Suprapubic skin (tissue), 4 donors: ENCODE measurements at regions not wholly inside any gene's neighbourhood (a gene's known extent, or its start where the extent isn't known, plus 50 kb on each side); places are given as distances from the start of the nearest gene placed in this dataset.

Source experiments
- DNase-seq, 2 donors: peaks; one replicate each; pipeline ENCODE4 v3.0.0-alpha.2; 2019; ENCODE audit warnings: low spot score in 2 of 2
- H3K27ac ChIP-seq: fragments of 200-600 bp; sonication (generic); one replicate; pipeline ENCODE4 v1.5.1; 2019
- H3K27me3 ChIP-seq: fragments of 200-600 bp; sonication (generic); one replicate; pipeline ENCODE4 v1.5.1; 2019
- H3K36me3 ChIP-seq: fragments of 200-600 bp; sonication (generic); one replicate; pipeline ENCODE4 v1.5.1; 2019
- H3K4me1 ChIP-seq: fragments of 200-600 bp; sonication (generic); one replicate; pipeline ENCODE4 v1.5.1; 2019
- H3K4me3 ChIP-seq: fragments of 200-600 bp; sonication (generic); one replicate; pipeline ENCODE4 v1.5.1; 2019; ENCODE audit warnings: mild to moderate bottlenecking
- H3K9me3 ChIP-seq: fragments of 200-600 bp; sonication (generic); one replicate; pipeline ENCODE4 v1.5.1; 2019
- CTCF ChIP-seq, 2 donors: fragments of 200-600 bp in 1 of 2; fragments of 450-650 bp in 1 of 2; sonication (generic) in 1 of 2; IDR thresholded peaks; one replicate each; pipeline ENCODE4 v1.5.1; 2016 to 2019; ENCODE audit warnings: antibody characterized with exemption in 2 of 2, mild to moderate bottlenecking in 1 of 2, moderate library complexity in 1 of 2
- EP300 ChIP-seq: sonication (generic); formaldehyde crosslinking; IDR thresholded peaks from one replicate; pipeline ENCODE4 v1.6.1; 2017; ENCODE audit warnings: antibody characterized with exemption
- POLR2A ChIP-seq, 2 donors: fragments of 450-650 bp; IDR thresholded peaks; one replicate each; pipeline ENCODE4 v1.6.1; 2017; ENCODE audit warnings: antibody characterized with exemption in 2 of 2, mild to moderate bottlenecking in 2 of 2, moderate library complexity in 2 of 2
- POLR2AphosphoS5 ChIP-seq, 3 donors: sonication (generic); formaldehyde crosslinking; IDR thresholded peaks; one replicate each; pipeline ENCODE4 v1.6.1; 2017; ENCODE audit warnings: antibody characterized with exemption in 3 of 3
- WGBS: methylation state at CpG from one replicate; pipeline ENCODE4 v1.1.5; 2018; 5-methylcytosine and 5-hydroxymethylcytosine counted together

GRCh38 chr2:228869636-228870264, 401.3 kb downstream of the PID1 start:
- no peaks in the 10 kb centered on the region for H3K9me3 ChIP-seq
- H3K36me3 ChIP-seq, result no peaks in the 10 kb centered on the region
- H3K4me3 ChIP-seq, result no peak overlapping the region
- H3K27me3 ChIP-seq, result no peaks in the 10 kb centered on the region
- no peak for DNase-seq
- TF ChIP-seq CTCF (IDR thresholded peaks at IDR 0.05) (no peak), POLR2AphosphoS5 (IDR thresholded peaks at IDR 0.05) (no peak)
- no peaks in the 10 kb centered on the region for H3K4me1 ChIP-seq
- no peak overlapping the region for H3K27ac ChIP-seq

- 89% methylated on average over 4 of the region's 4 CpGs for WGBS
- Histone ChIP-seq H3K4me1 (no peaks in the 10 kb centered on the region), H3K27me3 (no peaks in the 10 kb centered on the region), H3K36me3 (no peaks in the 10 kb centered on the region), H3K9me3 (no peaks in the 10 kb centered on the region), H3K27ac (no peak overlapping the region), H3K4me3 (no peak overlapping the region)
- DNase-seq, result no peak
- TF ChIP-seq POLR2AphosphoS5 (IDR thresholded peaks at IDR 0.05), result no peak
- no peak for TF ChIP-seq POLR2A (IDR thresholded peaks at IDR 0.05)
- TF ChIP-seq CTCF (IDR thresholded peaks at IDR 0.05), result no peak
- no peak for TF ChIP-seq EP300
Observed at GRCh38 chr2:228867406-228867805, 403.7 kb downstream of the PID1 start.

GRCh38 chr2:228866781-228867180, 404.3 kb downstream of the PID1 start:
- Histone ChIP-seq H3K27me3 (no peaks in the 10 kb centered on the region), H3K4me3 (no peak overlapping the region), H3K4me1 (no peaks in the 10 kb centered on the region), H3K9me3 (no peaks in the 10 kb centered on the region), H3K36me3 (no peaks in the 10 kb centered on the region), H3K27ac (no peak overlapping the region)
- DNase-seq, result no peak
- 45% methylated on average over 2 of the region's 2 CpGs for WGBS
- TF ChIP-seq CTCF (IDR thresholded peaks at IDR 0.05) (no peak), POLR2AphosphoS5 (IDR thresholded peaks at IDR 0.05) (no peak), EP300 (no peak), POLR2A (IDR thresholded peaks at IDR 0.05) (no peak)

GRCh38 chr2:228866044-228866443, 405.0 kb downstream of the PID1 start:
- Histone ChIP-seq H3K36me3 (no peaks in the 10 kb centered on the region), H3K4me1 (no peaks in the 10 kb centered on the region), H3K27me3 (no peaks in the 10 kb centered on the region), H3K27ac (no peak overlapping the region), H3K4me3 (no peak overlapping the region), H3K9me3 (no peaks in the 10 kb centered on the region)
- DNase-seq, result no peak
- no CpG with 5 or more reads among the region's 2 CpGs for WGBS
- TF ChIP-seq CTCF (IDR thresholded peaks at IDR 0.05) (no peak), EP300 (no peak), POLR2AphosphoS5 (IDR thresholded peaks at IDR 0.05) (no peak), POLR2A (IDR thresholded peaks at IDR 0.05) (no peak)

- Histone ChIP-seq H3K4me1 (no peaks in the 10 kb centered on the region), H3K27me3 (no peaks in the 10 kb centered on the region), H3K27ac (no peak overlapping the region), H3K36me3 (no peaks in the 10 kb centered on the region), H3K4me3 (no peak overlapping the region), H3K9me3 (no peaks in the 10 kb centered on the region)
- no peak for DNase-seq
- WGBS, result 86% methylated on average over 3 of the region's 3 CpGs
- no peak for TF ChIP-seq POLR2AphosphoS5 (IDR thresholded peaks at IDR 0.05)
- no peak for TF ChIP-seq EP300
- TF ChIP-seq CTCF (IDR thresholded peaks at IDR 0.05), result no peak
- TF ChIP-seq POLR2A (IDR thresholded peaks at IDR 0.05), result no peak
Observed at GRCh38 chr2:228864131-228864530, 407.0 kb downstream of the PID1 start.
